CD4-positive, alpha-beta T cell (primary cell): ENCODE measurements at regions not wholly inside any gene's neighbourhood (a gene's known extent, or its start where the extent isn't known, plus 50 kb on each side); places are given as distances from the start of the nearest gene placed in this dataset.

Experiments used
- ATAC-seq: fragments of 200-7000 bp; cut with Tn5 transposase; one replicate; pipeline ENCODE4 v1.10.0; 2022; ENCODE audit warnings: mild to moderate bottlenecking; ENCODE audit not compliant: poor library complexity
- CTCF ChIA-PET: fragments of 350-600 bp; sonication (Branson Sonifier 250); formaldehyde crosslinking; loops from one replicate; lab custom pipeline; 2021; ENCODE audit warnings: antibody characterized with exemption, inconsistent platforms; lab: Charles Lee
- POLR2A ChIA-PET: fragments of 350-600 bp; sonication (Branson Sonifier 250); formaldehyde crosslinking; loops from one replicate; lab custom pipeline; 2021; ENCODE audit warnings: antibody characterized with exemption, inconsistent platforms; lab: Charles Lee
- DNase-seq, 14 experiments: peaks; one replicate each; pipeline ENCODE4 v3.0.0-alpha.2; 2013 to 2020; ENCODE audit warnings: mixed read lengths in 2 of 14
- H3K27ac ChIP-seq, 2 donors: one replicate each; pipeline versions ENCODE4 v1.5.1 to v1.7.0; 2013; ENCODE audit warnings: low read length in 2 of 2, low read depth in 1 of 2, mild to moderate bottlenecking in 1 of 2
- H3K27me3 ChIP-seq, 2 experiments: 1 replicate in 1 of 2; 2 replicates in 1 of 2; pipeline versions ENCODE4 v1.6.1 to v1.7.0; 2013; ENCODE audit warnings: low read length in 2 of 2, control low read depth in 1 of 2, mild to moderate bottlenecking in 1 of 2, moderate library complexity in 1 of 2; ENCODE audit not compliant: insufficient read depth in 2 of 2, control insufficient read depth in 1 of 2
- H3K36me3 ChIP-seq: one replicate; pipeline ENCODE4 v1.6.1; 2013; ENCODE audit warnings: low read length, control low read depth; ENCODE audit not compliant: insufficient read depth
- H3K4me1 ChIP-seq: one replicate; pipeline ENCODE4 v1.6.1; 2013; ENCODE audit warnings: low read length, control low read depth; ENCODE audit not compliant: insufficient read depth
- H3K4me3 ChIP-seq: one replicate; pipeline ENCODE4 v1.5.1; 2013; ENCODE audit warnings: mild to moderate bottlenecking, low read length, moderate library complexity
- H3K9me3 ChIP-seq, 2 experiments: 1 replicate in 1 of 2; 2 replicates in 1 of 2; pipeline versions ENCODE4 v1.6.1 to v1.7.0; 2013; ENCODE audit warnings: low read length in 2 of 2, mild to moderate bottlenecking in 2 of 2, control low read depth in 1 of 2, moderate library complexity in 1 of 2; ENCODE audit not compliant: control insufficient read depth in 1 of 2, insufficient read depth in 1 of 2
- H3K27ac Mint-ChIP-seq: one replicate; pipeline ENCODE4 v1.8.0; 2020; ENCODE audit warnings: mixed read lengths
- H3K27me3 Mint-ChIP-seq: one replicate; pipeline ENCODE4 v1.8.0; 2021; ENCODE audit warnings: mixed read lengths
- H3K36me3 Mint-ChIP-seq: one replicate; pipeline ENCODE4 v1.8.0; 2021; ENCODE audit warnings: low read depth, mixed read lengths
- H3K4me1 Mint-ChIP-seq: one replicate; pipeline ENCODE4 v1.8.0; 2021; ENCODE audit warnings: low read depth, mixed read lengths
- H3K4me3 Mint-ChIP-seq: one replicate; pipeline ENCODE4 v1.8.0; 2020; ENCODE audit warnings: mild to moderate bottlenecking, mixed read lengths
- H3K9me3 Mint-ChIP-seq: one replicate; pipeline ENCODE4 v1.8.0; 2020; ENCODE audit warnings: mixed read lengths
- intact Hi-C, 2 experiments: fragments of 100-400 bp; cut with DNase I in 1 of 2; cut with micrococcal nuclease in 1 of 2; formaldehyde crosslinking; loops; one replicate each; pipeline versions ENCODE4 v1.15.1 to v1.9.0; 2023 to 2025; cut with DNase I, micrococcal nuclease
- TF ChIP-seq, protein P1 (sequence below): fragments of 200-600 bp; IDR thresholded peaks from one replicate; pipeline ENCODE4 v1.8.0; 2022; ENCODE audit warnings: antibody characterized with exemption, mild to moderate bottlenecking

DNA sequence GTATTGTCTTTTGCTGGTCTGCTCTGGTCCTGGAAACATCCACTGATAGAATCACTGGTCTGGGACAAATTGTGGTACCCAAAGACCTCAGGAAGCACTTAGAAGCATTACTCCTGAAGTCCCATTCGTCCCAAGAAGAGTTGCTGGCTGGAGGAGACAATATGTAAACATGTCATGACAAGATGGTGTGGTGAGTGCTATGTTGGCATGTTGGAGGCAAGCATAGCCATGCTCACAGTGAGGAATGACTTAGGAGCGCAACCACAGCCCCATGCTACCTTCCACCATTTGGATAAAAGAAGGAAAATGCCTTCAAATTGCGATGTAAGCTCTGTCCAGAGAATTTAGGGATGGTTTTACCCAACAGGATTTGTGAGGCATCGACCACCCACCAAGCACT, 115.8 kb upstream of the STC2 start:
- no peaks in the 10 kb centered on the region for H3K9me3 ChIP-seq
- peaks cover 16% of the 10 kb centered on the region for H3K27me3 Mint-ChIP-seq
- intact Hi-C loops = no loop called here
- H3K27me3 ChIP-seq = peaks cover 3 to 4% of the 10 kb centered on the region in 2 experiments
- ATAC-seq (no peak), DNase-seq (no peak)
- no peaks in the 10 kb centered on the region for H3K9me3 Mint-ChIP-seq
- no peak overlapping the region for H3K4me3 Mint-ChIP-seq
- no peaks in the 10 kb centered on the region for H3K36me3 Mint-ChIP-seq
- TF ChIP-seq, protein P1, sequence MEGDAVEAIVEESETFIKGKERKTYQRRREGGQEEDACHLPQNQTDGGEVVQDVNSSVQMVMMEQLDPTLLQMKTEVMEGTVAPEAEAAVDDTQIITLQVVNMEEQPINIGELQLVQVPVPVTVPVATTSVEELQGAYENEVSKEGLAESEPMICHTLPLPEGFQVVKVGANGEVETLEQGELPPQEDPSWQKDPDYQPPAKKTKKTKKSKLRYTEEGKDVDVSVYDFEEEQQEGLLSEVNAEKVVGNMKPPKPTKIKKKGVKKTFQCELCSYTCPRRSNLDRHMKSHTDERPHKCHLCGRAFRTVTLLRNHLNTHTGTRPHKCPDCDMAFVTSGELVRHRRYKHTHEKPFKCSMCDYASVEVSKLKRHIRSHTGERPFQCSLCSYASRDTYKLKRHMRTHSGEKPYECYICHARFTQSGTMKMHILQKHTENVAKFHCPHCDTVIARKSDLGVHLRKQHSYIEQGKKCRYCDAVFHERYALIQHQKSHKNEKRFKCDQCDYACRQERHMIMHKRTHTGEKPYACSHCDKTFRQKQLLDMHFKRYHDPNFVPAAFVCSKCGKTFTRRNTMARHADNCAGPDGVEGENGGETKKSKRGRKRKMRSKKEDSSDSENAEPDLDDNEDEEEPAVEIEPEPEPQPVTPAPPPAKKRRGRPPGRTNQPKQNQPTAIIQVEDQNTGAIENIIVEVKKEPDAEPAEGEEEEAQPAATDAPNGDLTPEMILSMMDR = no peak
- no peaks in the 10 kb centered on the region for H3K4me1 Mint-ChIP-seq
- POLR2A ChIA-PET = no interaction called here
- H3K4me1 ChIP-seq = no peaks in the 10 kb centered on the region
- CTCF ChIA-PET = no interaction called here
- no peak overlapping the region for H3K4me3 ChIP-seq
- no peak overlapping the region for H3K27ac ChIP-seq
- H3K36me3 ChIP-seq = no peaks in the 10 kb centered on the region
- H3K27ac Mint-ChIP-seq = no peak overlapping the region

DNA sequence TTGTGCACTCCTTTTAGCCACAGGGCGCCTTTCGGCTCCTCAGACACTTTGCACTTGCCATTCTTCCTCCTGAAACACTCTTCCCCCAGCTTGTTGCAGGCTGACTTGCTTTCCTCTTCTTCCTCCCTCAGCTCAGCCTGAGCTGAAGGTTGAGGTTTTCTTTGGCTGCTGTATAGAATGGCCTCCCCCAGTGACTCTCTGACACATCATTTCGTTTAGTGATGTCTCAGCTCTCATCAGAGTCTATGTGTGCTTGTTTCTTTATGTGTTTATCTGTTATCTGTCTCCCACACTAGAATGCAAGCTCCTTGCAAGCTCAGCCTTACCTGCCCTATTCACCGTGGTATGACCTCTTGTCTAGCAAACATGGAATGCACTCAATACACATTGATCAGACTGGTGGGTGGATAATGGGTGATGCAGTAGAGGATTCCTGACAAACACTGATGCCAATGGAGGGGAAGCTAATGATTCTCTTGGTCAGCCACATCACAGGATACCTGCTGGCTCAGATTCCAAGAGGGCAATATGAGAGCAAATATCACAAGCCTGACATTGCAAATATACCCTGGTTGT, 112.9 kb upstream of the STC2 start:
- Mint-ChIP-seq H3K27me3 (peaks cover 19% of the 10 kb centered on the region), H3K4me3 (no peak overlapping the region), H3K9me3 (no peaks in the 10 kb centered on the region), H3K36me3 (no peaks in the 10 kb centered on the region), H3K4me1 (no peaks in the 10 kb centered on the region), H3K27ac (no peak overlapping the region)
- no peak for ATAC-seq
- no peak for DNase-seq
- intact Hi-C loops = no loop called here
- no peaks in the 10 kb centered on the region for H3K9me3 ChIP-seq
- POLR2A ChIA-PET = no interaction called here
- H3K36me3 ChIP-seq = no peaks in the 10 kb centered on the region
- H3K4me1 ChIP-seq = no peaks in the 10 kb centered on the region
- CTCF ChIA-PET = no interaction called here
- no peak overlapping the region for H3K4me3 ChIP-seq
- H3K27ac ChIP-seq = no peak overlapping the region
- H3K27me3 ChIP-seq = peaks cover 3 to 5% of the 10 kb centered on the region in 2 experiments
- TF ChIP-seq, protein P1 = no peak

GRCh38 chr5:173438951-173439350, 110.7 kb upstream of the STC2 start:
- H3K9me3 ChIP-seq = peaks cover 0 to 4% of the 10 kb centered on the region in 2 experiments
- intact Hi-C loops = no loop called here
- ATAC-seq = no peak
- H3K4me1 ChIP-seq = no peaks in the 10 kb centered on the region
- CTCF ChIA-PET = no interaction called here
- no peak for DNase-seq
- H3K27me3 ChIP-seq = peaks cover 3 to 5% of the 10 kb centered on the region in 2 experiments
- no peak overlapping the region for H3K4me3 Mint-ChIP-seq
- no peak overlapping the region for H3K27ac Mint-ChIP-seq
- H3K27ac ChIP-seq = no peak overlapping the region
- no peaks in the 10 kb centered on the region for H3K4me1 Mint-ChIP-seq
- no peaks in the 10 kb centered on the region for H3K36me3 Mint-ChIP-seq
- TF ChIP-seq, protein P1 = no peak
- peaks cover 29% of the 10 kb centered on the region for H3K27me3 Mint-ChIP-seq
- no peaks in the 10 kb centered on the region for H3K36me3 ChIP-seq
- POLR2A ChIA-PET = no interaction called here
- H3K4me3 ChIP-seq = no peak overlapping the region
- H3K9me3 Mint-ChIP-seq = no peaks in the 10 kb centered on the region
